Activated T-cell treated with anti-CD3 and anti-CD28 coated beads, Interleukin-2, amount 50 U/mL, for 1 hour (primary cell): ENCODE measurements at regions not wholly inside any gene's neighbourhood (a gene's known extent, or its start where the extent isn't known, plus 50 kb on each side); places are given as distances from the start of the nearest gene placed in this dataset.

Experiments
- DNase-seq: peaks from one replicate; pipeline ENCODE4 v3.0.0-alpha.2; 2020

- DNase-seq: no peak
Observed at GRCh38 chr3:124094496-124094895, 102.6 kb upstream of the ROPN1 start.

GRCh38 chr3:124097362-124098131 lies 105.6 kb upstream of the ROPN1 start:
- no peak for DNase-seq

GRCh38 chr3:124101643-124102042 lies 109.7 kb upstream of the ROPN1 start:
- DNase-seq: no peak

- no peak for DNase-seq
Observed at GRCh38 chr3:124107104-124107890, 115.4 kb upstream of the ROPN1 start.

- no peak for DNase-seq
Observed at GRCh38 chr3:124108446-124108845, 116.5 kb upstream of the ROPN1 start.

GRCh38 chr3:124113485-124113884 lies 121.6 kb upstream of the ROPN1 start:
- no peak for DNase-seq

GRCh38 chr3:124115279-124115678 lies 123.4 kb upstream of the ROPN1 start:
- DNase-seq: no peak

- no peak for DNase-seq
Observed at GRCh38 chr3:124115956-124116355, 124.0 kb upstream of the ROPN1 start.

GRCh38 chr3:124116906-124117305 lies 125.0 kb upstream of the ROPN1 start:
- DNase-seq: no peak

- no peak for DNase-seq
Observed at GRCh38 chr3:124117486-124117885, 125.6 kb upstream of the ROPN1 start.

- DNase-seq: no peak
Observed at GRCh38 chr3:124118397-124118796, 126.5 kb upstream of the ROPN1 start.

GRCh38 chr3:124119056-124119716 lies 127.3 kb upstream of the ROPN1 start:
- no peak for DNase-seq

GRCh38 chr3:124121379-124122312 lies 129.7 kb upstream of the ROPN1 start:
- DNase-seq: no peak

GRCh38 chr3:124125315-124125714 lies 133.4 kb upstream of the ROPN1 start:
- DNase-seq: no peak

GRCh38 chr3:124126436-124127023 lies 134.6 kb upstream of the ROPN1 start:
- no peak for DNase-seq

- no peak for DNase-seq
Observed at GRCh38 chr3:124131158-124131557, 139.2 kb upstream of the ROPN1 start.

GRCh38 chr3:124131580-124131979 lies 139.7 kb upstream of the ROPN1 start:
- DNase-seq: no peak

GRCh38 chr3:124132813-124133212 lies 140.9 kb upstream of the ROPN1 start:
- no peak for DNase-seq

GRCh38 chr3:124133366-124133940 lies 141.5 kb upstream of the ROPN1 start:
- DNase-seq: no peak

GRCh38 chr3:124137216-124137615 lies 145.3 kb upstream of the ROPN1 start:
- DNase-seq: no peak

GRCh38 chr3:124138148-124138547 lies 146.2 kb upstream of the ROPN1 start:
- DNase-seq: no peak

GRCh38 chr3:124140746-124141145 lies 148.8 kb upstream of the ROPN1 start:
- DNase-seq: no peak
